Calu3 (cell line): ENCODE measurements at regions not wholly inside any gene's neighbourhood (a gene's known extent, or its start where the extent isn't known, plus 50 kb on each side); places are given as distances from the start of the nearest gene placed in this dataset.

Experiments
- BruUV-seq: library from RNA; stranded (reverse); fragments of 400-500 nt; replicated peaks from 2 replicates; lab custom pipeline; 2021; lab: Mats Ljungman, UMichigan
- CTCF ChIA-PET: fragments of 300-600 bp; sonication (Branson Sonifier 250); formaldehyde crosslinking; loops from one replicate; lab custom pipeline; 2022; ENCODE audit warnings: antibody characterized with exemption; lab: Charles Lee
- DNase-seq: peaks from one replicate; pipeline ENCODE4 v3.0.0; 2022
- H3K27ac Mint-ChIP-seq: one replicate; pipeline ENCODE4 v1.8.0; 2022; ENCODE audit warnings: mixed read lengths; ENCODE audit not compliant: unreplicated experiment
- H3K27me3 Mint-ChIP-seq: one replicate; pipeline ENCODE4 v1.8.0; 2022; ENCODE audit warnings: mixed read lengths; ENCODE audit not compliant: unreplicated experiment
- H3K36me3 Mint-ChIP-seq: one replicate; pipeline ENCODE4 v1.8.0; 2022; ENCODE audit warnings: mild to moderate bottlenecking, moderate library complexity, mixed read lengths; ENCODE audit not compliant: insufficient read depth, unreplicated experiment
- H3K4me1 Mint-ChIP-seq: one replicate; pipeline ENCODE4 v1.8.0; 2022; ENCODE audit warnings: mild to moderate bottlenecking, low read depth, mixed read lengths; ENCODE audit not compliant: unreplicated experiment
- H3K4me3 Mint-ChIP-seq: one replicate; pipeline ENCODE4 v1.8.0; 2022; ENCODE audit warnings: mild to moderate bottlenecking, low read depth, moderate library complexity, mixed read lengths; ENCODE audit not compliant: unreplicated experiment
- H3K9me3 Mint-ChIP-seq: one replicate; pipeline ENCODE4 v1.8.0; 2022; ENCODE audit warnings: low read depth, mixed read lengths; ENCODE audit not compliant: unreplicated experiment
- intact Hi-C: fragments of 100-400 bp; cut with micrococcal nuclease; formaldehyde crosslinking; loops from one replicate; pipeline ENCODE4 v1.10.0; 2022; ENCODE audit not compliant: unreplicated experiment
- TF ChIP-seq, protein P1 (sequence below): fragments of 200-600 bp; IDR thresholded peaks from one replicate; pipeline ENCODE4 v1.8.0; 2022; ENCODE audit warnings: antibody characterized with exemption; ENCODE audit not compliant: unreplicated experiment

DNA sequence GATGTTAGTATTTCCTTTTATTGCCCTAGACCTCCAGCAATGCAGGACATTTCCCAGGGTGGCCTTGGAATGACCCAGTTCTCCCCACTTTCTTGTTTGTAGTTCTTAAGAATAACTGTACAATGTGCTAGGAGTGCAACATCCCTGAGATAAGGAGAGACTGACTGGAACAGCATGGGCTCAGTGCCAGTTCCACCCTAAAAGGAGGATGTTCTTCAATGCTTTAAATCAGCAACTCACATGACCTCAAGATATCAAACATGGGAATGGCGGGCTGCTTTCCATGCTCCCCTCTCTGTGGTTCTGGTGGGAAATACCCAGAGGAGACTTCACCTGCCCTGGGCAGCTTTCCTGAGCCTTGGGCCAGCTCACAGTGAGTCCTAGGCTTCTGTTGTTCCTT, 766.9 kb upstream of the FBXO33 start:
- CTCF ChIA-PET, result no interaction called here
- no TSS peak for BruUV-seq
- DNase-seq, result no peak
- H3K9me3 Mint-ChIP-seq, result no peaks in the 10 kb centered on the region
- H3K27me3 Mint-ChIP-seq, result no peaks in the 10 kb centered on the region
- H3K4me1 Mint-ChIP-seq, result no peaks in the 10 kb centered on the region
- no peak overlapping the region for H3K27ac Mint-ChIP-seq
- intact Hi-C loops, result no loop called here
- H3K36me3 Mint-ChIP-seq, result no peaks in the 10 kb centered on the region
- TF ChIP-seq, protein P1, sequence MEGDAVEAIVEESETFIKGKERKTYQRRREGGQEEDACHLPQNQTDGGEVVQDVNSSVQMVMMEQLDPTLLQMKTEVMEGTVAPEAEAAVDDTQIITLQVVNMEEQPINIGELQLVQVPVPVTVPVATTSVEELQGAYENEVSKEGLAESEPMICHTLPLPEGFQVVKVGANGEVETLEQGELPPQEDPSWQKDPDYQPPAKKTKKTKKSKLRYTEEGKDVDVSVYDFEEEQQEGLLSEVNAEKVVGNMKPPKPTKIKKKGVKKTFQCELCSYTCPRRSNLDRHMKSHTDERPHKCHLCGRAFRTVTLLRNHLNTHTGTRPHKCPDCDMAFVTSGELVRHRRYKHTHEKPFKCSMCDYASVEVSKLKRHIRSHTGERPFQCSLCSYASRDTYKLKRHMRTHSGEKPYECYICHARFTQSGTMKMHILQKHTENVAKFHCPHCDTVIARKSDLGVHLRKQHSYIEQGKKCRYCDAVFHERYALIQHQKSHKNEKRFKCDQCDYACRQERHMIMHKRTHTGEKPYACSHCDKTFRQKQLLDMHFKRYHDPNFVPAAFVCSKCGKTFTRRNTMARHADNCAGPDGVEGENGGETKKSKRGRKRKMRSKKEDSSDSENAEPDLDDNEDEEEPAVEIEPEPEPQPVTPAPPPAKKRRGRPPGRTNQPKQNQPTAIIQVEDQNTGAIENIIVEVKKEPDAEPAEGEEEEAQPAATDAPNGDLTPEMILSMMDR, result no peak
- H3K4me3 Mint-ChIP-seq, result no peak overlapping the region

DNA sequence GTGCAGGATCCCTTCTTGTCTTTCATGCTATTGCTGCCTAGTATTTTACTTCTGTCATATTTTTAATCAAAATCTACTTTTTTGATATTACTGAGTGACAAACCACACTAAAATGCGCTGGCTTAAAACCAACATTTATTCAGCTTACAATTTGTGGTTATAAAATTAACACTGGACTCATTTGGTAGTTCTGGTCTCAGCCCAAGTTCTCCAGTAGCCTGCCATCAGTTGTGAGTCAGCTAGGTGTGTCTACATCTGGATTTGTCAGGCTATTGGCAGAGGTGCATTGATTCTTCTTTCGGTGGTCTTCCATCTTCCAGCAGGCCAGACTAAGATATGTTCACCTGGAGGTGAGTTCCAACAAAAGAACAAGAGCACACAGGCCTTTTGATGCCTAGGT, 765.1 kb upstream of the FBXO33 start:
- Mint-ChIP-seq H3K4me1 (no peaks in the 10 kb centered on the region), H3K9me3 (no peaks in the 10 kb centered on the region)
- CTCF ChIA-PET, result no interaction called here

DNA sequence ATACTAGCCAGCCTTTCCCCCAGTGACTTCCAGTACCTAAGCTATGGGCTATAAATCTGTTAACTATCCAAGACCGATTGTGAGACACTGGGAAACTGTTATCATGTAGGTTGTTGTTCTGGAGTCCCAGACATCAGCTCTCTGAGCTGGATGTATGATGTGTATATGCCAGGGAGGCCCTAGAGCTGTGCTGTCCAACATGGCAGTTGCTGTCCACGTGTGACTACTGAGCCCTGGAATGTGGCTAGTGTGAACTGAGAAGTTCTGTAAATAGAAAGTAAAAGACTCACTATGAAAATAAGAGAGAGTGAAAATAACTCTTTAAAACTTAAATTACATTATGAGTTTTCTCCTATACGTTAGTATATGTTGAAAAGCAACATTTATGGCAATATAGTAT, 755.8 kb upstream of the FBXO33 start:
- DNase-seq, result no peak
- H3K36me3 Mint-ChIP-seq, result no peaks in the 10 kb centered on the region
- TF ChIP-seq, protein P1, result no peak
- no TSS peak for BruUV-seq
- intact Hi-C loops, result no loop called here
- no peak overlapping the region for H3K4me3 Mint-ChIP-seq
- H3K27ac Mint-ChIP-seq, result no peak overlapping the region
- CTCF ChIA-PET, result no interaction called here
- H3K27me3 Mint-ChIP-seq, result no peaks in the 10 kb centered on the region
- H3K9me3 Mint-ChIP-seq, result no peaks in the 10 kb centered on the region
- H3K4me1 Mint-ChIP-seq, result no peaks in the 10 kb centered on the region

More for the DNA sequence above, 765.1 kb upstream of the FBXO33 start:
- TF ChIP-seq, protein P1, result no peak
- Mint-ChIP-seq H3K36me3 (no peaks in the 10 kb centered on the region), H3K4me3 (no peak overlapping the region), H3K27ac (no peak overlapping the region), H3K27me3 (no peaks in the 10 kb centered on the region)
- no TSS peak for BruUV-seq
- intact Hi-C loops, result no loop called here
- no peak for DNase-seq

GRCh38 chr14:40164083-40164482, 731.9 kb upstream of the FBXO33 start:
- CTCF ChIA-PET, result no interaction called here
- Mint-ChIP-seq H3K27ac (no peak overlapping the region), H3K9me3 (peaks cover 12% of the 10 kb centered on the region), H3K4me3 (no peak overlapping the region), H3K4me1 (no peaks in the 10 kb centered on the region), H3K36me3 (no peaks in the 10 kb centered on the region), H3K27me3 (no peaks in the 10 kb centered on the region)
- DNase-seq, result no peak
- TF ChIP-seq, protein P1, result no peak
- intact Hi-C loops, result no loop called here
- no TSS peak for BruUV-seq
